ENCODE measurements at regions not wholly inside any gene's neighbourhood (a gene's known extent, or its start where the extent isn't known, plus 50 kb on each side); places are given as distances from the start of the nearest gene placed in this dataset.

GRCh38 chr4:79528241-79528706, 120.2 kb upstream of the GK2 start:
- DNase-seq, result no peak

- no peak for DNase-seq
Observed at GRCh38 chr4:79526641-79527565, 118.9 kb upstream of the GK2 start.

DNA sequence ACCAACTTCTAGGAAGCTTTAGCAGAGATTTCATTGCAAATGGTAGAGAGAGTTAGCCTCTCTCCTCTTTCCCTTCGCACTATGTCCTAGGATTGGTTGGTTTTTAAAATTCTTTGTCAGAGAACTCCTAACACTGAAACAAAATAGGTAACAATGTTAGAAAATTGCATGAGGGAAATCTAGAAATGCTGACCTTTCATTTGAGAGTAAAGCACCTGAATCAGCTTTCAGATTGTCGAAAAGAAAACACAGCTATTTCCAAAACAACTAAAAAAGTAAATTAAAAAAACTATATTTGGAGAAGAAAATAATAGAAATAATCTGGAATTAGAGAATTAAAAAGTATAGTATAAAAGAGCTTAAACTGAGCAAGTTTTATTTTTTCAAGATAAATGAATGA, 108.1 kb upstream of the GK2 start:
- no peak for DNase-seq

DNA sequence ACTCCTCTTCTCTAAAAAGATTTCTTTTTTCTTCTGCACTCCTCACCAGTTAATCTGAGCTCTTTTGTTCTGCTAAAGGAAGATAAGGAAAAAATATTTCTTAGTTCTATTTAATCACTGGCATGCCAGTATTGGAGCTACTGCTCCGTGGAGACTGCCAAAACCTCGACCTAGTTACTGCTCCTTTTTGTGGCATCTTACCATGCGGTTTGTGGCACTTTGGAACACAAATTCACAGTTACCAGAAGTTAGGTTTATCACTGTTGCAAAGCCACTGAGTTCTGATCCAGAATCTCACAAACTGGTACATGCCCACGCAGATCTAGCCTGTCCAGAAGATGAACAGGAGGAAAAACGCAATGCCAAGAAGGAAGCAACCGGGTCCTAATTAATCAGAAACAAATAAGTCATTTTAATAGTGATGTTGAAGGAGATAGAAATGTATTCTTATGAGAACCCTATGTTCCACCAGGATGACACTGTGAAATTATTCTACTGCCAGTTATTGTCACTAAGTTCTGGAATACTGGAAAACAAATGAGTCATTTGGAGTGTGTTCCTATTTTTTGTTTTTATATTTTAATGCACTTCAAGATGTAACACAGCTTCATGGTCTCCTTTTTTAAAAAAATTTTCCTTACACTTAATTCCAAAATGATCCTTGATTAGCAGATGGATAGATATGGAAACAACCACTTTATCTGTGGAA, 106.7 kb upstream of the GK2 start:
- DNase-seq, result no peak

DNA sequence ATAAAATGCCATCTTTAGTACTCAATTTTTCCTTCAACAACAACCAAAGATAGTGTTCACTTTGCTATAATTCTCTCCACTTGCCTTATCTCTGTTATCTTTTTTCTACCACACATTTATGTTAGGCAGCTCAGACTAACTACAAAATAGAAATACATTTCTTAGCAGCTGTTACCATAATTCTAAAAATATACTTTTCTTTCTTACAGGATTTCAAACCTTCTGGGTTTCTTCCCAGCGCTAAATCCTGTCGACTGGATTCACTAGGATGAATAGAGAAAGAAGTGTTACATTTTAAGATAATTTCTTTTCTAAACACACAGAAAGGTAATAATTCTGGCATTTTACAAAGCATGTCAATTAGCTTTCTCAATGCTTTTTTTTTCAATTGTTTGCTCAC, 105.5 kb upstream of the GK2 start:
- no peak for DNase-seq

DNA sequence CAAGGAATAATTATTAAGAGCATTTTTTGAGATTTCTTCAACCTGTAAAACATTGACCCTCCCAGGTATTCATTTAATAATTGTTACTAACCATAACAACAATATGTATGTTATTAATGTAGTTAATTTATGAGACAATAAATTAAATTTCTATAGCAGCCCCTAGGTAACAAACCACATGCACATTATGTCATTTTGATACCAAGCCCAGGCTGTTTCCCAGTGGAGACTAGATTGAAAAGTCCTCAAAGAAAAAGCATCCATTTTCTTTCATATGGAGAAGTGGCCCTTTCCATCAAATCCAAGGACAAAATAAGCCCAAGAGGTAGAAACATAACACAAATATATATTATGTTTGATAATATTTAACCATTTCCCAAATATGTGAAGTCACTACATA, 104.3 kb upstream of the GK2 start:
- DNase-seq, result no peak

DNA sequence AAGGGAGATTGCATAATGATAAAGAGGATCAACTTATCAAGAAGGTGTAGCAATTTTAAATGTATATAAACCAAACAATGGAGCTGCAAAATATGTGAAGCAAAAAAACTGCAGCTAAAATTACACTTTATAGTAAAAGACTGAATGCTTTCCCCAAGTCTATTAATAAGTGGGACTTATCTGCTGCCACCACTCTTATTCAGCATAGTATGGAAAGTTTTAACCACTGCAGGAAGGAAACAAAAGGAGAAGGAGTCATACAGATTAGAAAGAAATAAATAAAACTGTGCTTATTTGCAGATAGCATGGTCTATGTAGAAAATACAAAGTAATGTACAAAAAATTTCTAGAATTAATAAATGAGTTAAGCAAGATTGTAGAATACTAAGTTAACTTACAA, 94.1 kb upstream of the GK2 start:
- no peak for DNase-seq

GRCh38 chr4:79498282-79498681, 90.3 kb upstream of the GK2 start:
- no peak for DNase-seq

GRCh38 chr4:79497001-79497400, 89.0 kb upstream of the GK2 start:
- DNase-seq, result no peak

- no peak for DNase-seq
Observed at GRCh38 chr4:79495447-79495846, 87.4 kb upstream of the GK2 start.

GRCh38 chr4:79492148-79492547, 84.1 kb upstream of the GK2 start:
- no peak for DNase-seq

DNA sequence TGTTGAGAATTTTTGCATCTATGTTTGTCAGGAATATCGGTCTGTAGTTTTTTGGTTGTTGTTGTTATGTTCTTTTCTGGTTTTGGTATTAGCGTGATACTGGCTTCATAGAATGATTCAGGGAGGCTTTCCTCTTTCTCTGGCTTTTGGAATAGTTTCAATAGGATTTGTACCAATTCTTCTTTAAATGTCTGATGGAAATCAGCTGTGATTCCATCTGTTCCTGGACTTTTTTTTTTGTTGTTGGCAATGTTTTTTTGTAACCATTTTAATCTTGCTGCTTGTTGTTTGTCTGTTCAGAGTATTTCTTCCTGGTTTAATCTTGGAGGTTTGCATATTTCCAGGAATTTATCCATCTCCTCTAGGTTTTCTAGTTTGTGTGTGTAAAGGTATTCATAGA, 81.5 kb upstream of the GK2 start:
- DNase-seq, result no peak

- no peak for DNase-seq
Observed at GRCh38 chr4:79476196-79476595, 68.2 kb upstream of the GK2 start.

GRCh38 chr4:79473439-79473724, 65.4 kb upstream of the GK2 start:
- no peak for DNase-seq

DNA sequence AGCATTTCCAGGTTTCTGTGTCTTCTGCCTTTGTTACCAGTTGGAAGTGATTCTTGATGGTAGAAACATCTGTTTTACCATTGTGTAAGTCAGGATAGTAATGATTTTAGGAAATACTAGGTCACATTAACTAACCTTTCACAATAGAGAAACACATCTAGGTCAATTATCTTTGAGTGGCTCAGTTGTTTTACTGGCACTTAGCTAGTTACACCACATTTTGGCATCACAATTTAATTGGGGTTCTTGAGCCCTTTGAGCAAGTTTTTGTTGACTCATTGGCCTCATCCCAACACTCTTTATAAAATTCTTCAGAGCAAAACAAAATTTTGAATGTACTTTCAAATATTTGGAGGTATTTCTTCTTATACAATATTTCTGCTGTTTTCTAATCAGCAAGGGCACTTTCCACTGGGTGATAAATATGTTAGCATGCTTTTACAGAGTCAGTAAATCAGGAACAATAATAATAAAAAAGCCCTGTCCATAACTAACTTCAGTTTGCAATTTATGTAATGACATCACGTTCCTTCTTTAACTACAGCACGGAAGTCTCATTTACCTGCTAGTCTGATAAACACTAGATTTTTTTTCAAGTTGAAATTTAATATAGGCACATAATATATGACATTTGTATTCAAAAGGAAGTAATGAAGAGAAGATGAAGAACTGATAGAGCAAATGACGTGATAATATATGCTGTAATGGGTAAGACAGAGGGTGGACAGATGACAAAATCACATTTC, 64.8 kb upstream of the GK2 start:
- DNase-seq, result peak; percentile 18

DNA sequence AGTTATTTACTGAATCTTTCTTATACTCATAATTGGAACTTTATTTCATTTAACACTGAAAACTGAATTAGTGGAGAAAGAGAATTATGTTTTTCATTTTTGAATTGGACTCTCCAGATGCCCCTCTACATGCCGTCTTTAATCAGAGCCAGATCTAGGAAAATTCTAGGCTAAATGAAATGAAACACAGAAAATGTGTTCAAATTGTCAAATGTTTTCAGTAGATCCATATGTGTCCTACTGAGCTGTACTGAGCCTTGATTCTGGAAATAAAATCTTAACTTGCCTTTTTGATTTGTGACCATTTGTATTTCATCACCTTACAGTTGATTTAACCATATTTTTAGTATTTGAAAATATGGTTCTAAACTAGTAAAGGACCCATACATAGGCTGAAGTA, 64.0 kb upstream of the GK2 start:
- DNase-seq, result no peak

- no peak for DNase-seq
Observed at GRCh38 chr4:79471309-79471708, 63.3 kb upstream of the GK2 start.

- no peak for DNase-seq
Observed at GRCh38 chr4:79467246-79467932, 59.4 kb upstream of the GK2 start.

- DNase-seq, result no peak
Observed at GRCh38 chr4:79466621-79467020, 58.6 kb upstream of the GK2 start.

Measured in NCI-H1092 (cell line).